Tibial nerve (tissue), 4 donors: ENCODE measurements at regions not wholly inside any gene's neighbourhood (a gene's known extent, or its start where the extent isn't known, plus 50 kb on each side); places are given as distances from the start of the nearest gene placed in this dataset.

Experiments used
- DNase-seq, 2 donors: peaks; one replicate each; pipeline ENCODE4 v3.0.0-alpha.2; 2019; ENCODE audit warnings: low spot score in 2 of 2
- H3K27ac ChIP-seq, 4 donors: fragments of 200-600 bp; sonication (generic) in 3 of 4; one replicate each; pipeline ENCODE4 v1.5.1; 2017 to 2019; ENCODE audit warnings: mild to moderate bottlenecking in 1 of 4
- H3K27me3 ChIP-seq, 2 donors: fragments of 200-600 bp; sonication (generic) in 1 of 2; one replicate each; pipeline versions ENCODE4 v1.5.1 to v1.6.0; 2017 to 2019
- H3K36me3 ChIP-seq, 3 donors: fragments of 200-600 bp; sonication (generic); one replicate each; pipeline ENCODE4 v1.5.1; 2018 to 2019
- H3K4me1 ChIP-seq, 4 donors: fragments of 200-600 bp; sonication (generic) in 3 of 4; one replicate each; pipeline ENCODE4 v1.5.1; 2017 to 2019
- H3K4me3 ChIP-seq, 4 donors: fragments of 200-600 bp; sonication (generic) in 3 of 4; one replicate each; pipeline ENCODE4 v1.5.1; 2017 to 2019; ENCODE audit warnings: mild to moderate bottlenecking in 1 of 4, moderate library complexity in 1 of 4
- H3K9me3 ChIP-seq, 4 donors: fragments of 200-600 bp; sonication (generic) in 3 of 4; one replicate each; pipeline ENCODE4 v1.5.1; 2017 to 2019
- EP300 ChIP-seq, 2 donors: sonication (generic); formaldehyde crosslinking; IDR thresholded peaks; one replicate each; pipeline ENCODE4 v1.6.1; 2017; ENCODE audit warnings: antibody characterized with exemption in 2 of 2, mild to moderate bottlenecking in 1 of 2
- POLR2A ChIP-seq, 2 donors: fragments of 450-650 bp; IDR thresholded peaks; one replicate each; pipeline ENCODE4 v1.6.1; 2017; ENCODE audit warnings: antibody characterized with exemption in 2 of 2, mild to moderate bottlenecking in 2 of 2, moderate library complexity in 2 of 2
- WGBS, 2 donors: methylation state at CpG; one replicate each; pipeline ENCODE4 v1.1.5; 2018; 5-methylcytosine and 5-hydroxymethylcytosine counted together
- TF ChIP-seq, protein P1 (sequence below), 5 experiments: fragments of 200-600 bp in 3 of 5; fragments of 450-650 bp in 2 of 5; sonication (generic) in 3 of 5; IDR thresholded peaks; one replicate each; pipeline ENCODE4 v1.5.1; 2016 to 2019; ENCODE audit warnings: antibody characterized with exemption in 5 of 5, mild to moderate bottlenecking in 3 of 5, moderate library complexity in 2 of 5

GRCh38 chr7:32273297-32273696, 203.1 kb upstream of the PDE1C start:
- WGBS, 2 donors: 95 to 96% methylated on average over 1 of the region's 1 CpG
- TF ChIP-seq POLR2A (IDR thresholded peaks at IDR 0.05) (no peak), EP300 (IDR thresholded peaks at IDR 0.05) (no peak)
- TF ChIP-seq, protein P1, sequence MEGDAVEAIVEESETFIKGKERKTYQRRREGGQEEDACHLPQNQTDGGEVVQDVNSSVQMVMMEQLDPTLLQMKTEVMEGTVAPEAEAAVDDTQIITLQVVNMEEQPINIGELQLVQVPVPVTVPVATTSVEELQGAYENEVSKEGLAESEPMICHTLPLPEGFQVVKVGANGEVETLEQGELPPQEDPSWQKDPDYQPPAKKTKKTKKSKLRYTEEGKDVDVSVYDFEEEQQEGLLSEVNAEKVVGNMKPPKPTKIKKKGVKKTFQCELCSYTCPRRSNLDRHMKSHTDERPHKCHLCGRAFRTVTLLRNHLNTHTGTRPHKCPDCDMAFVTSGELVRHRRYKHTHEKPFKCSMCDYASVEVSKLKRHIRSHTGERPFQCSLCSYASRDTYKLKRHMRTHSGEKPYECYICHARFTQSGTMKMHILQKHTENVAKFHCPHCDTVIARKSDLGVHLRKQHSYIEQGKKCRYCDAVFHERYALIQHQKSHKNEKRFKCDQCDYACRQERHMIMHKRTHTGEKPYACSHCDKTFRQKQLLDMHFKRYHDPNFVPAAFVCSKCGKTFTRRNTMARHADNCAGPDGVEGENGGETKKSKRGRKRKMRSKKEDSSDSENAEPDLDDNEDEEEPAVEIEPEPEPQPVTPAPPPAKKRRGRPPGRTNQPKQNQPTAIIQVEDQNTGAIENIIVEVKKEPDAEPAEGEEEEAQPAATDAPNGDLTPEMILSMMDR (IDR thresholded peaks at IDR 0.05): no peak

DNA sequence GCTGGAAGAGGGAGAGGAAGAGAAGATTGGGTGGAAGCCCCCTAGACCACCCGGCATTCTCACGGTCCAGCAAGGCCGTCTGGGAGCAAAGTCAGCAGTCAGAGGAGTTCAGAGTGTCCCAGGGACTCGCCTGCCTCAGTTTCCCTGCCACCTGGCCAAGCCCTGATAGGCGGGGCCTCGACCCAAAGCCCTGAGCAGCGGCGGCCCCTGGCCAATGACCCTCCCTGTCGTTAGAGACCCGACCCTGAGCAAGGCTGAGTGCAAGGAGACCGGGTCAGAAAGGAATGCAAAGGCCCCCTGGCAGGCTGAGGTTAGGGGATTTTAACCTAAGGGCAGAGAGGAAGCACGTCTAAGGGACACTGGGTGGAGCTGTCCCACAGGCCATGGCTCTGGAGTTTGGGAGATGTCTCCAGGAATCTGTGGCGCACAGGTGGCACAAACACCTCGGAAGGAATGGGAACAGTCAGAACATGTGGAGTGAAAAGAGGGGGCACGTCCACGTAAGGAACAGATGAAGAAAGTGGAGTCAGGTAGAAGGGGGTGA, 196.8 kb upstream of the PDE1C start:
- Histone ChIP-seq H3K4me3 (no peak overlapping the region), H3K9me3 (no peaks in the 10 kb centered on the region), H3K27me3 (no peaks in the 10 kb centered on the region), H3K4me1 (peaks cover 0 to 37% (median 11%) of the 10 kb centered on the region in 4 donors), H3K36me3 (no peaks in the 10 kb centered on the region), H3K27ac (peak overlapping the region in 1 of 4 donors; percentile 19)
- 61 to 65% methylated on average over 16 of the region's 16 CpGs for WGBS, 2 donors
- TF ChIP-seq EP300 (IDR thresholded peaks at IDR 0.05) (no peak), POLR2A (IDR thresholded peaks at IDR 0.05) (no peak)
- TF ChIP-seq, protein P1 (IDR thresholded peaks at IDR 0.05): no peak
- DNase-seq: no peak

More at GRCh38 chr7:32273297-32273696, 203.1 kb upstream of the PDE1C start:
- Histone ChIP-seq H3K9me3 (peaks cover 0 to 3% (median 0%) of the 10 kb centered on the region in 4 donors), H3K27me3 (no peaks in the 10 kb centered on the region), H3K4me3 (no peak overlapping the region), H3K4me1 (no peaks in the 10 kb centered on the region), H3K36me3 (no peaks in the 10 kb centered on the region), H3K27ac (no peak overlapping the region)
- no peak for DNase-seq

DNA sequence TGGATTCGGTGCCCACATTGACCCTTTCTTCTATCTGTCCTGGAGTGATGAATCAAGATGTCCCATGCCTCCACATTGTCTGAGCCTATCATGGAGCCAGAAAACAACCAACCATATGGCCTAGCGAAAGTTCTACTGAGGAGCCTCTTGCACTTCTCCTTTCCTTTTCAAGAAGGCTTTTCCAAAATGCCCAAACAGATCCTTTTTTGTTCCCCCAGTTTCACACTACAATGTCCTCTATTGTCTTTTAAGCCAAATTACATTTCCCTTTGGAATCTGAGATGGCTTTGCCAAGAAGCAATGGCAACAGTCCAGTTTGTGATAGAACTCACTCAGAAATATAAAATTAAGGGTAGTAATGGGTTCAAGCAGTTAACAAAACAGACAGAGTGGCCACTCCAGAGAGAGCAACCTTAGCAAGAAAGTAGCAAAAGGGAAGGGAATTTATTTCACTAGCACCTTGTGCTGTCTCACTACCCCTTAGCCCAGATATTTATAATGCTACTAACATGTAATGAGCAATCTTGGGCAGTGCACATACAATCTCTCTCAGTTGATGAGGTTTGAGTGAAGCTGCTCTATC, 194.6 kb upstream of the PDE1C start:
- TF ChIP-seq EP300 (IDR thresholded peaks at IDR 0.05) (peak in 1 of 2 donors; percentile 27), POLR2A (IDR thresholded peaks at IDR 0.05) (no peak)
- no peaks in the 10 kb centered on the region for H3K36me3 ChIP-seq
- peaks cover 0 to 37% (median 12%) of the 10 kb centered on the region in 4 donors for H3K4me1 ChIP-seq
- H3K27ac ChIP-seq: peak overlapping the region in 2 of 4 donors; percentile 68 to 82
- H3K9me3 ChIP-seq: no peaks in the 10 kb centered on the region
- peak in 1 of 2 donors; percentile 17 for DNase-seq
- H3K27me3 ChIP-seq: no peaks in the 10 kb centered on the region
- H3K4me3 ChIP-seq: no peak overlapping the region
- 32 to 37% methylated on average over 2 of the region's 2 CpGs for WGBS, 2 donors

DNA sequence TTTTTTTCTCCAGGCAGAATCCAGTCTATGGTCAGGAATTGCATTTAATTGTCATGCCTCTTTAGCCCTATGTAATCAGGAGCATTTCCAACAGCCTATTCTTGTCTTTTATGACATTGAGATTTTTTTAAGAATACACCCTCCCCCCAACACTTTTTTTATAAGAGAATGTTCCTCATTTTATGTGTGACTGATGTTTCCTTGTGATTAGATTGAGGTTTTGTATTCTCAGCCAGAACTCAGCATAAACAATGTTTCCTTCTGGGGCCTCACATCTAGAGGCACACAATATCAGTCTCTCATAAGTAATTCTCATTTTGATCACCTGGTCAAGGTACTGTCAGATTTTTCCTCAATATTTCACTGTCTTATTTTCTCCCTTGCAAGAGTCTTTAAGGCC, 193.4 kb upstream of the PDE1C start:
- Histone ChIP-seq H3K4me1 (peaks cover 0 to 42% (median 15%) of the 10 kb centered on the region in 4 donors), H3K4me3 (no peak overlapping the region), H3K9me3 (no peaks in the 10 kb centered on the region), H3K27ac (peak overlapping the region in 2 of 4 donors; percentile 60 to 62), H3K27me3 (no peaks in the 10 kb centered on the region), H3K36me3 (no peaks in the 10 kb centered on the region)
- no peak for DNase-seq
- TF ChIP-seq POLR2A (IDR thresholded peaks at IDR 0.05): no peak
- TF ChIP-seq, protein P1 (IDR thresholded peaks at IDR 0.05): no peak
- no peak for TF ChIP-seq EP300 (IDR thresholded peaks at IDR 0.05)

DNA sequence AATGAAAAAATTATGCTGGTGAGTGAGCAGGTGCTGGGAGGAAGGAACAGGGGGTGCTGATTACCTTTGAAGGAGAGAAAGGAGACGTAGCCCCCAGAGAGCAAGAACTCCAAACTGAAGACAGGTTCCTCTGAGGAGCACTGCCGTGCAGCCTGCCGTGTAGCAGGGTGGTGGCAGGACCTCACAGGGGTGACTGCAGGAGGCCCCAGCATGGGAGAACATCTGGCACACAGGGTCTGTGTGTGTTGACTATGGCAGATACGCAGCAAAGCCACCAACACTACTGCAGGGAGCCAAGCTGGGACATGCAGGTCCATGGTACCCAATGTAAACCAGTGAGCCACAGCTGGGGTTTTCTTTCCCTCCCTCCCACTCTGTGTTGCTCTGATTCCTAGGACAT, 192.1 kb upstream of the PDE1C start:
- H3K4me3 ChIP-seq: no peak overlapping the region
- no peak for DNase-seq

More for the DNA sequence above, 192.1 kb upstream of the PDE1C start:
- TF ChIP-seq, protein P1 (IDR thresholded peaks at IDR 0.05): no peak
- TF ChIP-seq EP300 (IDR thresholded peaks at IDR 0.05) (no peak), POLR2A (IDR thresholded peaks at IDR 0.05) (no peak)
- Histone ChIP-seq H3K4me1 (peaks cover 0 to 40% (median 15%) of the 10 kb centered on the region in 4 donors), H3K27ac (peak overlapping the region in 2 of 4 donors; percentile 58 to 62), H3K36me3 (no peaks in the 10 kb centered on the region), H3K27me3 (no peaks in the 10 kb centered on the region), H3K9me3 (no peaks in the 10 kb centered on the region)
- WGBS, 2 donors: 77 to 81% methylated on average over 4 of the region's 4 CpGs
